ENCODE measurements at regions not wholly inside any gene's neighbourhood (a gene's known extent, or its start where the extent isn't known, plus 50 kb on each side); places are given as distances from the start of the nearest gene placed in this dataset.
A peak's percentile ranks its signal among the peaks of the same experiment; 100 is the strongest.

GRCh38 chr5:99320436-99320835 lies 391.6 kb upstream of the CHD1 start:
- DNase-seq: peak; percentile 24 to 51 (median 47)
- WGBS (ENCODE audit: insufficient coverage): no CpG with 5 or more reads among the region's 5 CpGs
- Mint-ChIP-seq H3K4me1 (peaks cover 17% of the 10 kb centered on the region), H3K27me3 (ENCODE audit: low read depth in 3 of 3) (peaks cover 7 to 15% (median 9%) of the 10 kb centered on the region in 3 donors), H3K36me3 (peaks cover 0 to 2% of the 10 kb centered on the region in 2 donors), H3K4me3 (no peak overlapping the region), H3K27ac (no peak overlapping the region), H3K9me3 (peaks cover 0 to 8% (median 2%) of the 10 kb centered on the region in 7 donors)
- no peaks in the 10 kb centered on the region for H3K36me3 ChIP-seq (replicated peaks in 1 of 2; ENCODE audit: control insufficient read depth in 1 of 2, insufficient read depth in 2 of 2, low read length in 2 of 2)
- H3K27me3 ChIP-seq (ENCODE audit: control insufficient read depth in 2 of 2, insufficient read depth in 2 of 2, low read length in 2 of 2): no peaks in the 10 kb centered on the region
- no peak overlapping the region for H2AFZ ChIP-seq (ENCODE audit: insufficient read depth, low read depth, low read length, poor library complexity, severe bottlenecking)
- H4K20me1 ChIP-seq (ENCODE audit: insufficient read depth, low read length): no peaks in the 10 kb centered on the region
- no peak overlapping the region for H3K9ac ChIP-seq (ENCODE audit: insufficient read depth, low read length, poor library complexity, severe bottlenecking)
- H3K27ac ChIP-seq (ENCODE audit: low read depth in 1 of 2, low read length in 2 of 2): no peak overlapping the region
- intact Hi-C loops (cut with micrococcal nuclease): loop anchor here in 1 of 2 donors (10.0 kb wide), 1 partner anchor 216 kb away; no protein-coding TSS in a partner anchor
- H3K79me2 ChIP-seq (ENCODE audit: insufficient read depth, low read length): no peaks in the 10 kb centered on the region
- no peak overlapping the region for H3K4me3 ChIP-seq (replicated peaks in 1 of 3; ENCODE audit: low read depth in 2 of 3, low read length in 3 of 3)
- no peak overlapping the region for H3K4me2 ChIP-seq (replicated peaks; ENCODE audit: extremely low read depth, low read length, poor library complexity, severe bottlenecking)
- peaks cover 21% of the 10 kb centered on the region in 2 donors for H3K4me1 ChIP-seq (ENCODE audit: control insufficient read depth in 1 of 2, insufficient read depth in 2 of 2, low read length in 2 of 2)
- TF ChIP-seq CTCF (IDR thresholded peaks at IDR 0.05): peak; percentile 17
- H3K9me3 ChIP-seq (replicated peaks in 1 of 2; ENCODE audit: control insufficient read depth in 1 of 2, insufficient read depth in 1 of 2, low read length in 2 of 2): peaks cover 0 to 4% of the 10 kb centered on the region in 2 donors

- Mint-ChIP-seq H3K27me3 (ENCODE audit: low read depth in 3 of 3) (peaks cover 0 to 2% (median under 1%) of the 10 kb centered on the region in 3 donors), H3K4me3 (peak overlapping the region in 1 of 2 donors; percentile 35), H3K36me3 (peaks cover 0 to 2% of the 10 kb centered on the region in 2 donors), H3K9me3 (peaks cover 0 to 8% (median 2%) of the 10 kb centered on the region in 7 donors), H3K4me1 (peaks cover 19% of the 10 kb centered on the region), H3K27ac (peak overlapping the region in 6 of 7 donors; percentile 16 to 79 (median 67))
- Histone ChIP-seq H3K36me3 (replicated peaks in 1 of 2; ENCODE audit: control insufficient read depth in 1 of 2, insufficient read depth in 2 of 2, low read length in 2 of 2) (no peaks in the 10 kb centered on the region), H2AFZ (ENCODE audit: insufficient read depth, low read depth, low read length, poor library complexity, severe bottlenecking) (peak overlapping the region; percentile 39), H3K9ac (ENCODE audit: insufficient read depth, low read length, poor library complexity, severe bottlenecking) (no peak overlapping the region), H4K20me1 (ENCODE audit: insufficient read depth, low read length) (no peaks in the 10 kb centered on the region), H3K27me3 (ENCODE audit: control insufficient read depth in 2 of 2, insufficient read depth in 2 of 2, low read length in 2 of 2) (no peaks in the 10 kb centered on the region), H3K4me1 (ENCODE audit: control insufficient read depth in 1 of 2, insufficient read depth in 2 of 2, low read length in 2 of 2) (peaks cover 38 to 45% of the 10 kb centered on the region in 2 donors), H3K27ac (ENCODE audit: low read depth in 1 of 2, low read length in 2 of 2) (peak overlapping the region in 1 of 2 donors; percentile 92), H3K4me3 (replicated peaks in 1 of 3; ENCODE audit: low read depth in 2 of 3, low read length in 3 of 3) (peak overlapping the region in 1 of 3 experiments; percentile 68), H3K9me3 (replicated peaks in 1 of 2; ENCODE audit: control insufficient read depth in 1 of 2, insufficient read depth in 1 of 2, low read length in 2 of 2) (peaks cover 0 to 4% of the 10 kb centered on the region in 2 donors), H3K79me2 (ENCODE audit: insufficient read depth, low read length) (no peaks in the 10 kb centered on the region), H3K4me2 (replicated peaks; ENCODE audit: extremely low read depth, low read length, poor library complexity, severe bottlenecking) (no peak overlapping the region)
- WGBS (ENCODE audit: insufficient coverage): no CpG with 5 or more reads among the region's 4 CpGs
- peak; percentile 12 to 57 (median 26) for DNase-seq
- TF ChIP-seq CTCF (IDR thresholded peaks at IDR 0.05): no peak
- intact Hi-C loops (cut with micrococcal nuclease): no loop called here
These were observed 388.3 kb upstream of the CHD1 start for GRCh38 chr5:99317136-99317535.
